GM13977 (cell line): ENCODE measurements at regions not wholly inside any gene's neighbourhood (a gene's known extent, or its start where the extent isn't known, plus 50 kb on each side); places are given as distances from the start of the nearest gene placed in this dataset.

Experiments
- DNase-seq: peaks from one replicate; pipeline ENCODE4 v3.0.0; 2012; ENCODE audit warnings: low spot score
- in situ Hi-C: fragments of 300-500 bp; cut with MboI; formaldehyde crosslinking; loops from one replicate; pipeline ENCODE4 v1.12.0; 2022; ENCODE audit warnings: low sequenced_read_pairs, low pct_unique_long_range_greater_than_20kb, mixed read lengths, inconsistent platforms; ENCODE audit not compliant: unreplicated experiment
- TF ChIP-seq, protein P1 (sequence below): IDR thresholded peaks from 2 replicates; pipeline ENCODE4 v1.5.1; 2012; ENCODE audit warnings: mild to moderate bottlenecking, control low read depth; ENCODE audit not compliant: insufficient read depth; ENCODE audit errors: extremely low read depth, missing control alignments

DNA sequence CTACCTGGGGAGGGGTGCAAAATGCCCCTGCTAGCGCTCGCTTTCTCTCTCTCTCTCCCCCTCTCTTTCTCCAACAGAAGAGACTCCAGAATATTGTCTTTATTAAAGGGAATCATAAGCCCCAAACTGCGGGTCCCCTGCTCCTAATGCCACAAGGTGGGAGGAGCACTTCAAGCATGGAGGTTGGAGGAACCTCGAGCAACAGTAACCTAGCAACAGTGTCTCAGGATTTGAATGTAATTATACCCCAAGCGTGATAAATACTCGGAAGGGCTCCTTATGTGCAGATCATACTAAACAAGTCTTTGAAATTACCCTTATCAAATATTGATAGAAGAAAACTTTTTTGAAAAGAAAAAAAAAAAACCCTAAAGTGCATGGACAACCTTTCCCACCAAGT is 582.2 kb upstream of the PPP2R3A start:
- TF ChIP-seq, protein P1, sequence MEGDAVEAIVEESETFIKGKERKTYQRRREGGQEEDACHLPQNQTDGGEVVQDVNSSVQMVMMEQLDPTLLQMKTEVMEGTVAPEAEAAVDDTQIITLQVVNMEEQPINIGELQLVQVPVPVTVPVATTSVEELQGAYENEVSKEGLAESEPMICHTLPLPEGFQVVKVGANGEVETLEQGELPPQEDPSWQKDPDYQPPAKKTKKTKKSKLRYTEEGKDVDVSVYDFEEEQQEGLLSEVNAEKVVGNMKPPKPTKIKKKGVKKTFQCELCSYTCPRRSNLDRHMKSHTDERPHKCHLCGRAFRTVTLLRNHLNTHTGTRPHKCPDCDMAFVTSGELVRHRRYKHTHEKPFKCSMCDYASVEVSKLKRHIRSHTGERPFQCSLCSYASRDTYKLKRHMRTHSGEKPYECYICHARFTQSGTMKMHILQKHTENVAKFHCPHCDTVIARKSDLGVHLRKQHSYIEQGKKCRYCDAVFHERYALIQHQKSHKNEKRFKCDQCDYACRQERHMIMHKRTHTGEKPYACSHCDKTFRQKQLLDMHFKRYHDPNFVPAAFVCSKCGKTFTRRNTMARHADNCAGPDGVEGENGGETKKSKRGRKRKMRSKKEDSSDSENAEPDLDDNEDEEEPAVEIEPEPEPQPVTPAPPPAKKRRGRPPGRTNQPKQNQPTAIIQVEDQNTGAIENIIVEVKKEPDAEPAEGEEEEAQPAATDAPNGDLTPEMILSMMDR = no peak
- in situ Hi-C loops = no loop called here
- no peak for DNase-seq

DNA sequence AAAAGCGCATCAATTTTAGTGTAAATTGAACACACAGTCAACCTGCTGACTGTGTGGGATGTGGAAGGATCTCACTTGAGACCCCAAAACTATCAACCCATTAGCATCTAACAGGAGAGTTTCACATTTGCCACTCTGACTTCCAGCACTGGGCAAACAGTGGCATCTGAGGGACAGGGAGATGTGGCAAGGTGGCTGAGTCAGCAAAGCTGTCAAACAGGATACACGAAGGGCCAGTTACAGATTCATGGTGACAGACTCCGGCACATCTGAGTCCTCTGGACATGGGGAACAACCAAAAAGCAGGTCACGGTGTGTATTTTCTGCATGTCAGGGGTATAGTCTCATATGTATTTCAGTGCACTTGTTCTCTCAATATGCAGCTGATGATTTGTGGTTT is 573.4 kb upstream of the PPP2R3A start:
- in situ Hi-C loops = no loop called here
- DNase-seq = no peak
- TF ChIP-seq, protein P1 = no peak

GRCh38 chr3:135393159-135393558 is 572.4 kb upstream of the PPP2R3A start:
- TF ChIP-seq, protein P1 = no peak
- no peak for DNase-seq
- in situ Hi-C loops = no loop called here

DNA sequence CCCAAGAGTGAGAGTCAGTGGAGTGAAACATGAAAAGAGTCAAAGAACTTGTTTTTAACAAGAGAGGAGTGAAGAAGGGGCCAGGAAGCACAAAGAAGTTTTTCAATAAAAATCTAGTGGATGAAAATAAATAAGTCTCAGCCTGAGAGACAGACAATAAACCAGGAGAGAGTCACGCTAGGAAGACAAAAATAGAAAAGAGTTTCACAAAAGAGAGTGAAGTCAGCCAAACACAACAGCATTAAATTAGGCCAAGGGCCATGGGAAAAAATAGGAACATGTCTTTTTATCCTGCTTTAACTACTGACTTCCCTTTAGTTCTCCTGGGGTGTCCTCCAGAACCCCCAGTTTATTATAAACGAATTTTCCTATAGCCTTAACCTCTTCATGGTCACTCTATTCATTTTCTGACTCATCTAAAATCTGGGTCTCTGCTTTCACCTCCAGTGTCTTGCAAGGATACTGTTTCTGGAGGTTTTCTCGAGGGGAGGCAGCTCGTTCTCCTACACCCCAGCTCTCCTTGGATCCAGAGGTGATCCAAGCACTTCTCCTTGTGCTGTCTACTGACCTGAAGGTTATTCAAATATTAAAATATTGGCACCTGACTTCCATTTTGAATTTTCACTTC is 571.5 kb upstream of the PPP2R3A start:
- TF ChIP-seq, protein P1 = no peak
- in situ Hi-C loops = no loop called here
- no peak for DNase-seq

DNA sequence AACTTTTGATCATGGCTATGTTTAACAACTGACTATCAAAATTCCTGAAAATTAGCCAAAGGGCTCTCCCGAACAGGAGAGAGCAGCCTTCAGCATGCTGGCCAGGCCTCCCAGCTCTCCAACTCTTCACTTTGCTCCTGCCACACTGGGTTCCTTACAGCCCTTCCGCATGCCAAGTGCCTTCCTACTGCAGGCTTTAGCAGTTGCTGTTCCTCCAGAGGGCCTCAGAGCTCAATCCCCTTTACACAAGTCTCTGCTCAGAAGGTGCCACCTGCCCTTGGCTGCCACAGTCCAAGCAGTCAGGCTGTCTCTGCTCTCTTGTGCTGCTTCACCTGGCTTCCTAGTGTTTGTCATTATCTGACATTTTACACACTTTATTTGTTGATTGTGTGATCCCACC is 553.1 kb upstream of the PPP2R3A start:
- TF ChIP-seq, protein P1 = no peak
- DNase-seq = no peak
- in situ Hi-C loops = no loop called here

DNA sequence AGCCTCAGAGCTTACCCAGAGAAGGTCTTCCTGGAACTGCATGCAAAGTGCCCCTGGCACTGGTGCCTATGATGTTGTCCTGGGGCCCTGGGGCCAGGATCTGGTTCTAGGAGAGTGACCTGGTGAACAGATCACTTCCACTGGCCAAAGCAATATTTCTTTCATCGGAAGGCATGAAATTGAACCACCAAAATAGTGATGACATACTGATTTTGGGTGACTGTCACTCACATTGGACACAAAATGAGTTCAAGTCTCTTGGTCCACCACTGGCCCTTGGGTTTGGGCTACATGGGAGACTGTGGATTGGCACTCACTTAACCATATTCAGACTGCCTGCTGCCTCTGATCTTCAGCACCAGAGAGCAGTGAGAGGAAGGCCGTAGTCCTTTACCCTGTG is 549.3 kb upstream of the PPP2R3A start:
- TF ChIP-seq, protein P1 = no peak
- in situ Hi-C loops = no loop called here
- no peak for DNase-seq
